PC-9 (cell line): ENCODE measurements at regions not wholly inside any gene's neighbourhood (a gene's known extent, or its start where the extent isn't known, plus 50 kb on each side); places are given as distances from the start of the nearest gene placed in this dataset.
A peak's percentile ranks its signal among the peaks of the same experiment; 100 is the strongest.

Experiments used
- BruUV-seq: library from RNA; stranded (reverse); fragments of 400-500 nt; replicated peaks from 2 replicates; lab custom pipeline; 2021; lab: Mats Ljungman, UMichigan
- CTCF ChIA-PET: fragments of 300-600 bp; sonication (Branson Sonifier 250); formaldehyde crosslinking; loops from one replicate; lab custom pipeline; 2022; ENCODE audit warnings: antibody characterized with exemption; lab: Charles Lee
- POLR2A ChIA-PET: fragments of 300-600 bp; sonication (Branson Sonifier 250); formaldehyde crosslinking; loops from one replicate; lab custom pipeline; 2022; ENCODE audit warnings: antibody characterized with exemption; ENCODE audit not compliant: unreplicated experiment; lab: Charles Lee
- DNase-seq, 2 experiments: peaks; one replicate each; pipeline versions ENCODE4 v3.0.0 to v3.0.0-alpha.2; 2015 to 2022; ENCODE audit warnings: mixed read lengths in 1 of 2
- H2AFZ ChIP-seq: fragments of 200-600 bp; sonication (generic); 2 replicates; pipeline ENCODE4 v1.8.1; 2017; ENCODE audit warnings: antibody characterized with exemption
- H3F3A ChIP-seq: fragments of 200-600 bp; sonication (generic); 2 replicates; pipeline ENCODE4 v1.8.1; 2017; ENCODE audit warnings: antibody characterized with exemption, mild to moderate bottlenecking, low read depth; ENCODE audit not compliant: insufficient read depth
- H3K27ac ChIP-seq: fragments of 200-600 bp; sonication (generic); 2 replicates; pipeline ENCODE4 v1.6.1; 2016; ENCODE audit warnings: mixed run types
- H3K27me3 ChIP-seq: fragments of 200-600 bp; sonication (generic); 2 replicates; pipeline ENCODE4 v1.6.1; 2016; ENCODE audit warnings: low read depth, mixed run types; ENCODE audit not compliant: insufficient read depth
- H3K36me3 ChIP-seq: fragments of 200-600 bp; sonication (generic); 2 replicates; pipeline ENCODE4 v1.6.1; 2016; ENCODE audit warnings: low read depth, mixed run types
- H3K4me1 ChIP-seq: fragments of 200-600 bp; sonication (generic); replicated peaks from 2 replicates; pipeline ENCODE4 v1.6.1; 2016; ENCODE audit warnings: mixed run types; ENCODE audit not compliant: insufficient read depth
- H3K4me2 ChIP-seq: fragments of 200-600 bp; sonication (generic); 2 replicates; pipeline ENCODE4 v1.6.1; 2017; ENCODE audit warnings: mixed run types
- H3K4me3 ChIP-seq: fragments of 200-600 bp; sonication (generic); 2 replicates; pipeline ENCODE4 v1.6.1; 2016; ENCODE audit warnings: mixed run types
- H3K79me2 ChIP-seq: fragments of 200-600 bp; sonication (generic); 2 replicates; pipeline ENCODE4 v1.6.1; 2017; ENCODE audit warnings: low read depth, mixed run types
- H3K9me2 ChIP-seq: fragments of 200-600 bp; sonication (generic); 2 replicates; pipeline ENCODE4 v1.8.1; 2017; ENCODE audit warnings: mild to moderate bottlenecking; ENCODE audit not compliant: insufficient read depth
- H3K9me3 ChIP-seq: fragments of 200-600 bp; sonication (generic); 2 replicates; pipeline ENCODE4 v1.8.1; 2016; ENCODE audit warnings: low read depth; ENCODE audit not compliant: insufficient read depth
- H4K20me1 ChIP-seq: fragments of 200-600 bp; sonication (generic); 2 replicates; pipeline ENCODE4 v1.8.1; 2017; ENCODE audit not compliant: insufficient read depth
- CTCF ChIP-seq: fragments of 200-600 bp; sonication (generic); conservative IDR thresholded peaks from 2 replicates; pipeline ENCODE4 v1.6.1; 2017; ENCODE audit warnings: mixed run types, antibody characterized with exemption, mild to moderate bottlenecking, moderate library complexity
- EZH2 ChIP-seq: fragments of 200-600 bp; sonication (generic); IDR thresholded peaks from 2 replicates; pipeline ENCODE4 v1.8.0; 2017; ENCODE audit warnings: antibody characterized with exemption, low read depth
- intact Hi-C: fragments of 100-400 bp; cut with micrococcal nuclease; formaldehyde crosslinking; loops from one replicate; pipeline ENCODE4 v1.10.0; 2022; ENCODE audit not compliant: unreplicated experiment

GRCh38 chr17:74089869-74090464 is 113.5 kb upstream of the RPL38 start:
- H3K9me2 ChIP-seq = no peaks in the 10 kb centered on the region
- H3K4me3 ChIP-seq = no peak overlapping the region
- ChIA-PET CTCF (interaction anchor here (1.2 kb wide), 1 partner anchor 110 kb away, joined by 4 read pairs; no protein-coding TSS in a partner anchor), POLR2A (no interaction called here)
- H3K79me2 ChIP-seq = no peaks in the 10 kb centered on the region
- 0 out of 2 replicates have a peak, but pooled peaks cover 6% of the 10 kb centered on the region for H3K9me3 ChIP-seq
- H3K27me3 ChIP-seq = peaks cover 72% of the 10 kb centered on the region
- H3K4me1 ChIP-seq = no peaks in the 10 kb centered on the region
- H3K4me2 ChIP-seq = no peak overlapping the region
- DNase-seq = peak; percentile 38 to 43
- no peaks in the 10 kb centered on the region for H3F3A ChIP-seq
- TF ChIP-seq CTCF = peak; percentile 74
- no peak for TF ChIP-seq EZH2
- H2AFZ ChIP-seq = no peak overlapping the region
- no peaks in the 10 kb centered on the region for H4K20me1 ChIP-seq
- no TSS peak for BruUV-seq
- H3K36me3 ChIP-seq = no peaks in the 10 kb centered on the region
- intact Hi-C loops = loop anchor here (1.0 kb wide), 1 partner anchor 86 kb away; no protein-coding TSS in a partner anchor
- no peak overlapping the region for H3K27ac ChIP-seq

- no peaks in the 10 kb centered on the region for H3K79me2 ChIP-seq
- peaks cover 77% of the 10 kb centered on the region for H3K27me3 ChIP-seq
- no peaks in the 10 kb centered on the region for H4K20me1 ChIP-seq
- H3F3A ChIP-seq = no peaks in the 10 kb centered on the region
- H3K4me3 ChIP-seq = no peak overlapping the region
- H3K9me2 ChIP-seq = no peaks in the 10 kb centered on the region
- TF ChIP-seq CTCF (no peak), EZH2 (no peak)
- CTCF ChIA-PET = no interaction called here
- POLR2A ChIA-PET = no interaction called here
- DNase-seq = no peak
- H2AFZ ChIP-seq = no peak overlapping the region
- no peaks in the 10 kb centered on the region for H3K4me1 ChIP-seq
- H3K9me3 ChIP-seq = no peaks in the 10 kb centered on the region
- no peaks in the 10 kb centered on the region for H3K36me3 ChIP-seq
- H3K27ac ChIP-seq = no peak overlapping the region
- intact Hi-C loops = no loop called here
- no peak overlapping the region for H3K4me2 ChIP-seq
- BruUV-seq = no TSS peak
Observed at GRCh38 chr17:74094651-74095050, 108.8 kb upstream of the RPL38 start.

DNA sequence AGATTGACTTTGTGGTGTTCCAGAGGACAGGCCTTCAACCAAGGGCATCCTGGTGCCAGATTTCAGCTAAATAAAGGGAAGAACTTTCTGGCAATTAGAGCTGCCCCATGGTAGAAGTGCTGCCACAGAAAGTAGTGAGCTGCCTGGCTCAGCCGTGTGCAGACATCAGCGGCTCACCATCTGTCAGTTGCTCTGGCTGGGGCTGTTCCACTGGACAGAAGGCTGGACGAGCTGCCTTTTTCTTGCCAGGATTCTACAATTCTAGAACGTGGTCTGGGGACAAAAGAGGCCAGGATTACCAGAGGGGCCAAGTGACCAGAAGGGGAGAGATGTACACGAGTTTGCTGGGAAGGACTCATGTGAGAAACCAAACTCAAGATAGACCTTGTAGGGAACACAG is 107.0 kb upstream of the RPL38 start:
- Histone ChIP-seq H3K4me1 (no peaks in the 10 kb centered on the region), H2AFZ (no peak overlapping the region), H3K27me3 (peaks cover 89% of the 10 kb centered on the region), H3K4me2 (no peak overlapping the region), H3K4me3 (no peak overlapping the region), H3K9me3 (no peaks in the 10 kb centered on the region), H3F3A (no peaks in the 10 kb centered on the region), H4K20me1 (no peaks in the 10 kb centered on the region), H3K9me2 (no peaks in the 10 kb centered on the region), H3K36me3 (no peaks in the 10 kb centered on the region), H3K79me2 (no peaks in the 10 kb centered on the region), H3K27ac (no peak overlapping the region)
- TF ChIP-seq CTCF = no peak
- TF ChIP-seq EZH2 = no peak
- DNase-seq = no peak
- intact Hi-C loops = no loop called here
- no TSS peak for BruUV-seq
- POLR2A ChIA-PET = no interaction called here
- CTCF ChIA-PET = no interaction called here
